Fibroblast of lung (primary cell): ENCODE measurements at regions not wholly inside any gene's neighbourhood (a gene's known extent, or its start where the extent isn't known, plus 50 kb on each side); places are given as distances from the start of the nearest gene placed in this dataset.
A peak's percentile ranks its signal among the peaks of the same experiment; 100 is the strongest.

ENCODE experiments used
- DNase-seq, 2 donors: peaks; one replicate each; pipeline versions ENCODE4 v3.0.0 to v3.0.0-alpha.2; 2010; ENCODE audit warnings: low read depth in 2 of 2
- H2AFZ ChIP-seq: 2 replicates; pipeline ENCODE4 v1.5.1; 2012; ENCODE audit warnings: low read length, control low read depth, inconsistent platforms
- H3K27ac ChIP-seq: 2 replicates; pipeline ENCODE4 v1.5.1; 2011; ENCODE audit warnings: low read length, control low read depth; ENCODE audit not compliant: insufficient read depth
- H3K27me3 ChIP-seq: 2 replicates; pipeline ENCODE4 v1.5.1; 2011; ENCODE audit warnings: mild to moderate bottlenecking, low read length; ENCODE audit not compliant: control insufficient read depth, insufficient read depth
- H3K36me3 ChIP-seq: 2 replicates; pipeline ENCODE4 v1.5.1; 2011; ENCODE audit warnings: low read length; ENCODE audit not compliant: control insufficient read depth, insufficient read depth
- H3K4me1 ChIP-seq: 2 replicates; pipeline ENCODE4 v1.5.1; 2011; ENCODE audit warnings: low read length; ENCODE audit not compliant: control insufficient read depth, insufficient read depth; ENCODE audit errors: extremely low read depth
- H3K4me2 ChIP-seq: 2 replicates; pipeline ENCODE4 v1.5.1; 2011; ENCODE audit warnings: low read length, control low read depth; ENCODE audit not compliant: insufficient read depth; ENCODE audit errors: extremely low read depth
- H3K4me3 ChIP-seq, 4 experiments: fragments of 200-600 bp in 1 of 4; sonication (generic) in 1 of 4; replicated peaks in 1 of 4; 2 replicates each; pipeline ENCODE4 v1.5.1; 2011 to 2016; ENCODE audit warnings: low read length in 4 of 4, low read depth in 3 of 4, mild to moderate bottlenecking in 3 of 4, control low read depth in 2 of 4, inconsistent platforms in 1 of 4, mixed read lengths in 1 of 4; ENCODE audit not compliant: insufficient read depth in 1 of 4; ENCODE audit errors: control extremely low read depth in 1 of 4
- H3K79me2 ChIP-seq: 2 replicates; pipeline ENCODE4 v1.5.1; 2012; ENCODE audit warnings: mild to moderate bottlenecking, low read length, inconsistent platforms; ENCODE audit not compliant: control insufficient read depth, insufficient read depth
- H3K9ac ChIP-seq: 2 replicates; pipeline ENCODE4 v1.5.1; 2011; ENCODE audit warnings: mild to moderate bottlenecking, low read length, control low read depth; ENCODE audit not compliant: insufficient read depth
- H3K9me3 ChIP-seq: 2 replicates; pipeline ENCODE4 v1.5.1; 2012; ENCODE audit warnings: low read depth, low read length; ENCODE audit not compliant: control insufficient read depth, insufficient read depth
- H4K20me1 ChIP-seq: 2 replicates; pipeline ENCODE4 v1.5.1; 2011; ENCODE audit warnings: low read length; ENCODE audit not compliant: control insufficient read depth, insufficient read depth; ENCODE audit errors: extremely low read depth
- EZH2 ChIP-seq: IDR thresholded peaks from 2 replicates; pipeline ENCODE4 v1.5.1; 2012; ENCODE audit warnings: low read length, control low read depth, mild to moderate bottlenecking; ENCODE audit errors: missing control alignments
- TF ChIP-seq, protein P1 (sequence below), 2 donors: IDR thresholded peaks in 1 of 2; conservative IDR thresholded peaks in 1 of 2; 1 replicate in 1 of 2; 2 replicates in 1 of 2; pipeline ENCODE4 v1.5.1; 2011 to 2012; ENCODE audit warnings: low read length in 2 of 2, control low read depth in 1 of 2, inconsistent platforms in 1 of 2, low read depth in 1 of 2, mild to moderate bottlenecking in 1 of 2

DNA sequence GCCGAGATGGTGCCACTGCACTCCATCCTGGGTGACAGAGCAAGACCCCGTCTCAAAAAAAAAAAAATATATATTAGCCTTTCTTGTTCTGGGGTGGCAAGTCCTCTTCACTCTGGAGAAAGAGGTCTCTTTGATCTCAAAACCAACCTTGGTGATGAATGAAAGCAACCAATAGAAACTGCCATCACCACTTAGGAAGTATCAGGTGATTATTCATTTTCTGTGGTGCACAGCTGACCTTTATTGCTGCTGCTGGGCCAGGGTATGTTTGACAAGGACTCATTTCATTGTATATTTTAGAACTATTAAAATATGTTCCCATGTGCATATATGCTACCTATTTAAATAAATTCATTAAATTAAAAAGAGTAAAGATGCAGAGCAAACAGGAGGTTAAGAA lies 76.0 kb upstream of the KIT start:
- no peaks in the 10 kb centered on the region for H4K20me1 ChIP-seq
- H3K9me3 ChIP-seq, result no peaks in the 10 kb centered on the region
- no peaks in the 10 kb centered on the region for H3K27me3 ChIP-seq
- H3K27ac ChIP-seq, result no peak overlapping the region
- H3K4me2 ChIP-seq, result no peak overlapping the region
- H3K4me3 ChIP-seq, result no peak overlapping the region
- no peak overlapping the region for H2AFZ ChIP-seq
- H3K36me3 ChIP-seq, result no peaks in the 10 kb centered on the region
- no peak for DNase-seq
- TF ChIP-seq EZH2, result no peak
- TF ChIP-seq, protein P1, sequence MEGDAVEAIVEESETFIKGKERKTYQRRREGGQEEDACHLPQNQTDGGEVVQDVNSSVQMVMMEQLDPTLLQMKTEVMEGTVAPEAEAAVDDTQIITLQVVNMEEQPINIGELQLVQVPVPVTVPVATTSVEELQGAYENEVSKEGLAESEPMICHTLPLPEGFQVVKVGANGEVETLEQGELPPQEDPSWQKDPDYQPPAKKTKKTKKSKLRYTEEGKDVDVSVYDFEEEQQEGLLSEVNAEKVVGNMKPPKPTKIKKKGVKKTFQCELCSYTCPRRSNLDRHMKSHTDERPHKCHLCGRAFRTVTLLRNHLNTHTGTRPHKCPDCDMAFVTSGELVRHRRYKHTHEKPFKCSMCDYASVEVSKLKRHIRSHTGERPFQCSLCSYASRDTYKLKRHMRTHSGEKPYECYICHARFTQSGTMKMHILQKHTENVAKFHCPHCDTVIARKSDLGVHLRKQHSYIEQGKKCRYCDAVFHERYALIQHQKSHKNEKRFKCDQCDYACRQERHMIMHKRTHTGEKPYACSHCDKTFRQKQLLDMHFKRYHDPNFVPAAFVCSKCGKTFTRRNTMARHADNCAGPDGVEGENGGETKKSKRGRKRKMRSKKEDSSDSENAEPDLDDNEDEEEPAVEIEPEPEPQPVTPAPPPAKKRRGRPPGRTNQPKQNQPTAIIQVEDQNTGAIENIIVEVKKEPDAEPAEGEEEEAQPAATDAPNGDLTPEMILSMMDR (conservative IDR thresholded peaks at IDR 0.05 in 1 of 2, IDR thresholded peaks at IDR 0.05 in 1 of 2; ENCODE audit: low read depth in 1 of 2, low read length in 2 of 2), result no peak
- peaks cover 5% of the 10 kb centered on the region for H3K4me1 ChIP-seq
- no peak overlapping the region for H3K9ac ChIP-seq
- no peaks in the 10 kb centered on the region for H3K79me2 ChIP-seq

DNA sequence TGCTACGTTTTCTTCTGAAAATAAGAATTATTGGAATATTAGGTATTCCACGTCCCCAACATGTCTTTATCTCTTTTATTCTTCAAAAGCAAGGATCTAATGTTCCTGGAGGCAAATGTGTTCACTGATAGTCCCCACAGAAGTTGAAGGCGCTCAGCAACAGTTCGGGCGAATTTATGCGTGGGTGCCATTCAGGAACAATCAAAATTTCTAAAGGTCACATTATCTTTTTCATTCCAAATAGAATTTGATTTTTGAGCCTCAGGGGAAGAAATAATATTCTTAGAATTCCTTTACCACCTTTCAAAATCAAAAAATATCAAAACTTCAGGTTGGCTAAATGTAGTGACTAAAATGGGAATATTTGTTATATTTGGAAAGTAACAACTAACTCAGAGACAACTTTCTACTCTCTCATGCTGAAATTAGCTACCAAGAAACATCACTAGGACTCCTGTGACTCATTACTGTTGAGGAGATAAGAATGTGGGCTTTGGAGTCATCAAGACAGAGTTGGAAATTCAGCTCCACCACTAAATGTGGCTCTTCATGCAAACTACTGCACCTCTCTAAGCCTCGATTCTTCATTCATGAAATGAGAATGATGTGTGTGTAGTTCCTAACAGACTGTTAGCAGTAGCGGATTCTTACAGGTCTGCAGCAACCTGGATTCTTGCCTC lies 72.3 kb upstream of the KIT start:
- Histone ChIP-seq H3K4me2 (no peak overlapping the region), H3K27me3 (no peaks in the 10 kb centered on the region), H3K4me3 (no peak overlapping the region), H4K20me1 (no peaks in the 10 kb centered on the region), H2AFZ (no peak overlapping the region), H3K36me3 (no peaks in the 10 kb centered on the region), H3K9me3 (no peaks in the 10 kb centered on the region), H3K9ac (no peak overlapping the region), H3K4me1 (peaks cover 5% of the 10 kb centered on the region), H3K79me2 (no peaks in the 10 kb centered on the region), H3K27ac (no peak overlapping the region)
- TF ChIP-seq, protein P1 (conservative IDR thresholded peaks at IDR 0.05 in 1 of 2, IDR thresholded peaks at IDR 0.05 in 1 of 2; ENCODE audit: low read depth in 1 of 2, low read length in 2 of 2), result no peak
- no peak for TF ChIP-seq EZH2
- DNase-seq, result peak in 1 of 2 donors; percentile 46

DNA sequence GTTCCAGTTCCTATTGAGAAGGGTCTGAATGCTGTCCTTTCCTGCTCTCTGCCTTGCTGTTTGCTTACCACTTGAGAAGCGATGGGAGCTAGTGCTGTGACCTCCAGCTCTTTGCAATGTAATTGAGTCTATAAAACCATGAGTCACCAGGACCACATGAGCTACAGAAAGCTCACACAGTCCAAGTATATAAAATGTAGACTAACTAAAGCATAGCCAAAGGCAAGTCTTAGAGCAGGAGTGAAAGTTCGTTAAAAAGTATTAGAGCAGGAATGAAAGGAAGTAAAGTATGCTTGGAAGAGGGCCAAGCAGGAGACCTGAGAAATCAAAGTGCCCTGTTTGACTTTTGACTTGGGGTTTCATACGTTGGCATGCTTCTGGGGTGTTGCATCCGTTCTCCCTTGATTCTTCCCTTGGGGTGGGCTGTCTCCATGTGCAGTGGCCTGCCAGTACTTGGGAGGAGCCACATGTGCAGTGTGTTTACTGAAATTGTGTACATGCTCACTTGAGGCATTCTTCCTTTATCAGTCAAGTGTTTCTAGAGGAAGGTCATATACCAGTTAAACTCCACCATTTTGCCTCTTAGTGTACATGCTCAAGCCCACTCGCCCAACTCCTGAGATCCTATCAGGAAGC lies 71.3 kb upstream of the KIT start:
- Histone ChIP-seq H3K9ac (no peak overlapping the region), H3K27ac (no peak overlapping the region), H3K27me3 (no peaks in the 10 kb centered on the region), H3K9me3 (no peaks in the 10 kb centered on the region), H4K20me1 (no peaks in the 10 kb centered on the region), H3K79me2 (no peaks in the 10 kb centered on the region), H3K36me3 (no peaks in the 10 kb centered on the region), H3K4me3 (no peak overlapping the region), H3K4me1 (peaks cover 5% of the 10 kb centered on the region), H3K4me2 (no peak overlapping the region), H2AFZ (no peak overlapping the region)
- peak; percentile 17 to 28 for DNase-seq
- TF ChIP-seq, protein P1 (conservative IDR thresholded peaks at IDR 0.05 in 1 of 2, IDR thresholded peaks at IDR 0.05 in 1 of 2; ENCODE audit: low read depth in 1 of 2, low read length in 2 of 2), result no peak
- no peak for TF ChIP-seq EZH2
